HG03159 (cell line): ENCODE measurements at regions not wholly inside any gene's neighbourhood (a gene's known extent, or its start where the extent isn't known, plus 50 kb on each side); places are given as distances from the start of the nearest gene placed in this dataset.

Experiments used
- ATAC-seq: cut with Tn5 transposase; IDR thresholded peaks from one replicate; pipeline ENCODE4 v1.9.1; 2021; ENCODE audit warnings: mild to moderate bottlenecking, moderate library complexity; ENCODE audit not compliant: unreplicated experiment

GRCh38 chr11:19565639-19566038 is 147.0 kb upstream of the NAV2 start:
- no peak for ATAC-seq

- no peak for ATAC-seq
Measured at GRCh38 chr11:19562156-19562555, 150.5 kb upstream of the NAV2 start.

- ATAC-seq: no peak
Measured at GRCh38 chr11:19561011-19561410, 151.6 kb upstream of the NAV2 start.

- ATAC-seq: no peak
Measured at GRCh38 chr11:19560156-19560555, 152.5 kb upstream of the NAV2 start.

GRCh38 chr11:19559746-19560145 is 152.9 kb upstream of the NAV2 start:
- no peak for ATAC-seq

GRCh38 chr11:19558189-19558986 is 154.2 kb upstream of the NAV2 start:
- ATAC-seq: no peak

- no peak for ATAC-seq
Measured at GRCh38 chr11:19557720-19558140, 154.9 kb upstream of the NAV2 start.

GRCh38 chr11:19557185-19557584 is 155.5 kb upstream of the NAV2 start:
- no peak for ATAC-seq

GRCh38 chr11:19555266-19555665 is 157.4 kb upstream of the NAV2 start:
- ATAC-seq: no peak

GRCh38 chr11:19553683-19554333 is 158.8 kb upstream of the NAV2 start:
- ATAC-seq: peak; percentile 74

- ATAC-seq: no peak
Measured at GRCh38 chr11:19552656-19553260, 159.9 kb upstream of the NAV2 start.

- ATAC-seq: no peak
Measured at GRCh38 chr11:19552161-19552560, 160.5 kb upstream of the NAV2 start.

- ATAC-seq: no peak
Measured at GRCh38 chr11:19551457-19551856, 161.2 kb upstream of the NAV2 start.

- ATAC-seq: no peak
Measured at GRCh38 chr11:19547044-19547443, 165.6 kb upstream of the NAV2 start.

- no peak for ATAC-seq
Measured at GRCh38 chr11:19546325-19546724, 166.3 kb upstream of the NAV2 start.

- no peak for ATAC-seq
Measured at GRCh38 chr11:19541521-19542049, 171.1 kb upstream of the NAV2 start.

GRCh38 chr11:19539861-19540260 is 172.8 kb upstream of the NAV2 start:
- ATAC-seq: no peak

GRCh38 chr11:19537803-19538453 is 174.7 kb upstream of the NAV2 start:
- no peak for ATAC-seq

GRCh38 chr11:19536131-19536530 is 176.5 kb upstream of the NAV2 start:
- no peak for ATAC-seq

GRCh38 chr11:19530505-19530904 is 182.1 kb upstream of the NAV2 start:
- ATAC-seq: no peak

GRCh38 chr11:19526119-19526518 is 186.5 kb upstream of the NAV2 start:
- ATAC-seq: no peak
